Loucy (cell line): ENCODE measurements at regions not wholly inside any gene's neighbourhood (a gene's known extent, or its start where the extent isn't known, plus 50 kb on each side); places are given as distances from the start of the nearest gene placed in this dataset.
"Not testable (repeated sequence)": the region's sequence is repeated elsewhere in the genome, so short reads cannot be mapped to it uniquely, and the experiment has no call there.

Source experiments
- H2AFZ ChIP-seq: fragments of 200-600 bp; sonication (generic); 2 replicates; pipeline ENCODE4 v1.6.0; 2016; ENCODE audit warnings: antibody characterized with exemption, mild to moderate bottlenecking, low read length, moderate library complexity
- H3F3A ChIP-seq: fragments of 200-600 bp; 2 replicates; pipeline ENCODE4 v1.6.0; 2016; ENCODE audit warnings: antibody characterized with exemption, low read depth, mild to moderate bottlenecking
- H3K27me3 ChIP-seq: fragments of 200-600 bp; sonication (generic); 2 replicates; pipeline ENCODE4 v1.6.1; 2014; ENCODE audit warnings: low read length, mild to moderate bottlenecking; ENCODE audit not compliant: insufficient read depth, poor library complexity, severe bottlenecking
- H3K36me3 ChIP-seq: fragments of 200-600 bp; sonication (generic); 2 replicates; pipeline ENCODE4 v1.6.1; 2016; ENCODE audit warnings: low read length; ENCODE audit not compliant: insufficient read depth
- H3K4me1 ChIP-seq: fragments of 200-600 bp; sonication (generic); 2 replicates; pipeline ENCODE4 v1.5.1; 2014; ENCODE audit warnings: low read length, mild to moderate bottlenecking; ENCODE audit not compliant: insufficient read depth, poor library complexity, severe bottlenecking
- H3K4me2 ChIP-seq: fragments of 200-600 bp; sonication (generic); 2 replicates; pipeline ENCODE4 v1.6.0; 2014; ENCODE audit warnings: antibody characterized with exemption, low read length, low read depth, mild to moderate bottlenecking; ENCODE audit not compliant: poor library complexity, severe bottlenecking
- H3K4me3 ChIP-seq: fragments of 200-600 bp; sonication (generic); 2 replicates; pipeline ENCODE4 v1.5.1; 2014; ENCODE audit warnings: low read length, mild to moderate bottlenecking, mixed read lengths; ENCODE audit not compliant: poor library complexity, severe bottlenecking
- H3K79me2 ChIP-seq: fragments of 200-600 bp; sonication (generic); 2 replicates; pipeline ENCODE4 v1.6.1; 2014; ENCODE audit warnings: low read length; ENCODE audit not compliant: insufficient read depth
- H3K9ac ChIP-seq: fragments of 200-600 bp; sonication (generic); 2 replicates; pipeline ENCODE4 v1.6.0; 2014; ENCODE audit warnings: mild to moderate bottlenecking, low read depth, low read length, moderate library complexity; ENCODE audit not compliant: poor library complexity, severe bottlenecking
- H3K9me2 ChIP-seq: fragments of 200-600 bp; sonication (generic); replicated peaks from 2 replicates; pipeline ENCODE4 v1.6.1; 2016; ENCODE audit warnings: low read depth, low read length, mixed read lengths
- H3K9me3 ChIP-seq: fragments of 200-600 bp; sonication (generic); 2 replicates; pipeline ENCODE4 v1.6.1; 2014; ENCODE audit warnings: mild to moderate bottlenecking, antibody characterized with exemption, low read length, low read depth; ENCODE audit not compliant: insufficient read depth
- H4K20me1 ChIP-seq: fragments of 200-600 bp; sonication (generic); 2 replicates; pipeline ENCODE4 v1.6.0; 2014; ENCODE audit warnings: antibody characterized with exemption, low read length, mild to moderate bottlenecking; ENCODE audit not compliant: insufficient read depth, poor library complexity, severe bottlenecking
- EZH2phosphoT487 ChIP-seq: fragments of 200-600 bp; IDR thresholded peaks from 2 replicates; pipeline ENCODE4 v1.6.1; 2018; ENCODE audit warnings: antibody characterized with exemption, mild to moderate bottlenecking, moderate library complexity, borderline replicate concordance
- TF ChIP-seq, protein P1 (sequence below): fragments of 200-600 bp; sonication (generic); conservative IDR thresholded peaks from 2 replicates; pipeline ENCODE4 v1.5.1; 2014; ENCODE audit warnings: mild to moderate bottlenecking, antibody characterized with exemption, low read length

DNA sequence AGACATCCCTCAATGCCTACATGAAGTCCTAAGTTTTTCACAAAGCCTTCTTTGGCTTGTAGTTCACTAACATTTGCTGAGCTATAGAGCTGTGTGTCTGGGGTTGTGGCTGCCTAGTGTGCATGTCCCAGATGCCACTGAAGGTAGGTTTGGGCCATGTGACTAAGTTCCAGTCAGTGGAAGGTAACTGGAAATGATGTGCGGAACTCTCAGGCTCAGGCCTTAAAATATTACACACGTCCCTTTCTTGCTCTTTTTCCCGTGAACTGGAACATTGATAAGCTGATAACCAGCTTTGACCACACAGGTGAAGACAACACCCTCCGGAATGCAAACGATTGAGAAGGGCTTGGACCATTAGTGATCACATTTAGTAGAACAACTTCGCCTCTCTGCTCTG lies 358.1 kb downstream of the GATA3 start:
- Histone ChIP-seq H3K9me3 (no peaks in the 10 kb centered on the region), H4K20me1 (no peaks in the 10 kb centered on the region), H2AFZ (no peak overlapping the region), H3K4me3 (no peak overlapping the region), H3K27me3 (no peaks in the 10 kb centered on the region), H3K9me2 (no peaks in the 10 kb centered on the region), H3K36me3 (no peaks in the 10 kb centered on the region), H3K4me1 (peaks cover 24% of the 10 kb centered on the region), H3F3A (no peaks in the 10 kb centered on the region), H3K4me2 (no peak overlapping the region), H3K79me2 (no peaks in the 10 kb centered on the region), H3K9ac (no peak overlapping the region)
- no peak for TF ChIP-seq EZH2phosphoT487
- TF ChIP-seq, protein P1, sequence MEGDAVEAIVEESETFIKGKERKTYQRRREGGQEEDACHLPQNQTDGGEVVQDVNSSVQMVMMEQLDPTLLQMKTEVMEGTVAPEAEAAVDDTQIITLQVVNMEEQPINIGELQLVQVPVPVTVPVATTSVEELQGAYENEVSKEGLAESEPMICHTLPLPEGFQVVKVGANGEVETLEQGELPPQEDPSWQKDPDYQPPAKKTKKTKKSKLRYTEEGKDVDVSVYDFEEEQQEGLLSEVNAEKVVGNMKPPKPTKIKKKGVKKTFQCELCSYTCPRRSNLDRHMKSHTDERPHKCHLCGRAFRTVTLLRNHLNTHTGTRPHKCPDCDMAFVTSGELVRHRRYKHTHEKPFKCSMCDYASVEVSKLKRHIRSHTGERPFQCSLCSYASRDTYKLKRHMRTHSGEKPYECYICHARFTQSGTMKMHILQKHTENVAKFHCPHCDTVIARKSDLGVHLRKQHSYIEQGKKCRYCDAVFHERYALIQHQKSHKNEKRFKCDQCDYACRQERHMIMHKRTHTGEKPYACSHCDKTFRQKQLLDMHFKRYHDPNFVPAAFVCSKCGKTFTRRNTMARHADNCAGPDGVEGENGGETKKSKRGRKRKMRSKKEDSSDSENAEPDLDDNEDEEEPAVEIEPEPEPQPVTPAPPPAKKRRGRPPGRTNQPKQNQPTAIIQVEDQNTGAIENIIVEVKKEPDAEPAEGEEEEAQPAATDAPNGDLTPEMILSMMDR, result no peak

DNA sequence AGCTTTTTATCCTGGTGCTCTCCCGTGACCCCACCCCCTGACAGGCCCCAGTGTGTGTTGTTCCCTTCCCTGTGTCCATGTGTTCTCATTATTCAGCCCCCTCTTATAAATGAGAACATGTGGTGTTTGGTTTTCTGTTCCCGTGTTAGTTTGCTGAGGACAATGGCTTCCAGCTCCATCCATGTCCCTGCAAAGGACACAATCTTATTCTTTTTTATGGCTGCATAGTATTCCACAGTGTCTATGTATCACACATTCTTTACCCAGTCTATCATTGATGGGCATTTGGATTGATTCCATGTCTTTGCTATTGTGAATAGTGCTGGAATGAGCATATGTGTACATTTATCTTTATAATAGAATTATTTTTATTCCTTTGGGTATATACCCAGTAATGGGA lies 360.5 kb downstream of the GATA3 start:
- H3K4me1 ChIP-seq, result peaks cover 30% of the 10 kb centered on the region

DNA sequence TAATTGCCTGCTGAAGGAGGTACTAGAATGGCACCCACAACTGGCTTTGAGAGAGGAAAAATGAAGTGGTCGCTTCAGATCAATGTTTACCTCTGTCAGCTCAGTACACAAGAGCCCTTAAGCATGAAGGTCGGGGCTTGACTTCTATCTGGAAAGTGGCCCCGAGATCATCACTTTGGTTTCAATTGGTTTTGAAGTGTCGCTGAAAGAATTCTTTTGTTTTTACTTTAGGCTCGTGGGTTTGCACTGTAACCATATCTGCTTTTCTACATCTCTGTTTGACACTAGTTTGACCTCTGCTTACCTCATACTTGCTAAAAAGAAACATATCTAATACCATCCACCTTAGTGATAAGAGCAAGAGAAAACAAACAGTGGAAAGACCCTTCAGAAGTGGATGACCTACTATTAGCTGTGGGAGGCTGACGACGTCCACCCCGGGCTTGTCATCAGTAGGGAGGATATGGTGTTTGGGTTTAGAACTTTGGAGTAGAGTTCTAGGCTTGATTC lies 361.8 kb downstream of the GATA3 start:
- H3F3A ChIP-seq, result no peaks in the 10 kb centered on the region
- no peaks in the 10 kb centered on the region for H3K27me3 ChIP-seq
- no peak for TF ChIP-seq EZH2phosphoT487
- TF ChIP-seq, protein P1, result no peak
- H3K79me2 ChIP-seq, result no peaks in the 10 kb centered on the region
- H3K9me2 ChIP-seq, result no peaks in the 10 kb centered on the region
- H3K4me1 ChIP-seq, result peaks cover 30% of the 10 kb centered on the region
- peak overlapping the region; percentile 56 for H2AFZ ChIP-seq
- H3K36me3 ChIP-seq, result no peaks in the 10 kb centered on the region
- no peak overlapping the region for H3K4me3 ChIP-seq
- H4K20me1 ChIP-seq, result no peaks in the 10 kb centered on the region
- no peaks in the 10 kb centered on the region for H3K9me3 ChIP-seq
- H3K9ac ChIP-seq, result no peak overlapping the region
- H3K4me2 ChIP-seq, result peak overlapping the region; percentile 5

More for the DNA sequence above, 360.5 kb downstream of the GATA3 start:
- not testable (repeated sequence) for H3K27me3 ChIP-seq, H3K4me3 ChIP-seq, H3K4me2 ChIP-seq, H3K9ac ChIP-seq, H3F3A ChIP-seq, H3K36me3 ChIP-seq, H3K79me2 ChIP-seq, H3K9me3 ChIP-seq, H3K9me2 ChIP-seq, H2AFZ ChIP-seq, H4K20me1 ChIP-seq

DNA sequence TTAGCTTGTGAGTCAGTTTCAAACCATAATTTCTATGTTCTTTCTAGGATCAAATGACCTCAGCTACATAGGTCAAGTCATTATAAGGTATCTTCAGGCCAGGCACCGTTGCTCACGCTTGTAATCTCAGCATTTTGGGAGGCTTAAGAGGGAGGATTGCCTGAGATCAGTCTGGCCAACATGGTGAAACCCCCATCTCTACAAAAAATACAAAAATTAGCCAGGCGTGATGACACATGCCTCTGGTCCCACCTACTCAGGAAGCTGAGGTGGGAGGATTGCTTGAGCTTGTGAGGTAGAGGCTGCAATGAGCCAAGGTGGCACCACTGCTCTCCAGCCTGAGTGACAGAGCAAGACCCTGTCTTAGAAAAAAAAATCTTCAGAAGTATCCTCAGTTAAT lies 362.3 kb downstream of the GATA3 start:
- Histone ChIP-seq H3K9ac (no peak overlapping the region), H3K9me2 (no peaks in the 10 kb centered on the region), H2AFZ (peak overlapping the region; percentile 10; the same call in 1 of the 2 replicates), H3F3A (no peaks in the 10 kb centered on the region), H3K4me3 (no peak overlapping the region), H3K27me3 (no peaks in the 10 kb centered on the region), H3K4me1 (peaks cover 30% of the 10 kb centered on the region), H3K4me2 (peak overlapping the region; percentile 5), H3K36me3 (no peaks in the 10 kb centered on the region), H3K79me2 (no peaks in the 10 kb centered on the region), H4K20me1 (no peaks in the 10 kb centered on the region), H3K9me3 (no peaks in the 10 kb centered on the region)
- TF ChIP-seq EZH2phosphoT487, result no peak
- TF ChIP-seq, protein P1, result no peak
